IgD-negative memory B cell (primary cell): ENCODE measurements at regions not wholly inside any gene's neighbourhood (a gene's known extent, or its start where the extent isn't known, plus 50 kb on each side); places are given as distances from the start of the nearest gene placed in this dataset.
A peak's percentile ranks its signal among the peaks of the same experiment; 100 is the strongest.
"Not testable (repeated sequence)": the region's sequence is repeated elsewhere in the genome, so short reads cannot be mapped to it uniquely, and the experiment has no call there.

Experiments
- H3K27ac Mint-ChIP-seq, 3 donors: one replicate each; pipeline ENCODE4 v1.8.0; 2020 to 2022; ENCODE audit warnings: mild to moderate bottlenecking in 3 of 3, mixed read lengths in 3 of 3, moderate library complexity in 1 of 3
- H3K27me3 Mint-ChIP-seq: one replicate; pipeline ENCODE4 v1.8.0; 2021; ENCODE audit warnings: mixed read lengths
- H3K36me3 Mint-ChIP-seq: one replicate; pipeline ENCODE4 v1.8.0; 2020; ENCODE audit warnings: mild to moderate bottlenecking, mixed read lengths
- H3K4me1 Mint-ChIP-seq, 3 donors: one replicate each; pipeline ENCODE4 v1.8.0; 2020 to 2022; ENCODE audit warnings: mixed read lengths in 3 of 3, mild to moderate bottlenecking in 1 of 3
- H3K4me3 Mint-ChIP-seq, 4 donors: one replicate each; pipeline ENCODE4 v1.8.0; 2020 to 2022; ENCODE audit warnings: mild to moderate bottlenecking in 4 of 4, mixed read lengths in 4 of 4, moderate library complexity in 3 of 4
- H3K9me3 Mint-ChIP-seq, 3 donors: one replicate each; pipeline ENCODE4 v1.8.0; 2020 to 2021; ENCODE audit warnings: mixed read lengths in 3 of 3, mild to moderate bottlenecking in 1 of 3

DNA sequence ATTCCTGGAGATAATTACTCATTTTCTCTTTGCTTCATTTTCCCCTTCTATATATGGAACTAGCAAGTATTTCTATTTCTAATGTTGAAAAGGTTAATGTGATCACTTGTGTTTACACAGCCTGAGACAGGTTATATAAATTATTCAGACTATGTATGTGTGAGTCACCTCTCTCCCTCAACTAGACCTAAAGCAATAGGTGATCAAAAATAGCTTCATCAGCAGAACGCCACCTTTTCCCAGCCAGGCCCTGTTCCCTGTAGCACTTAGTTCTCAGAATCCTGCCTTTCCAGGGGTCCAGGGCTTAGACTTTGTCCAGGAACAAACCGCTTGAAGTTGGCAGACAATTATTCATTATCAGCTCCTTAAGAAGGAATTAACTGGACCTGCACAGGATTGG, 125.3 kb upstream of the EXOC2 start:
- H3K4me3 Mint-ChIP-seq: no peak overlapping the region
- H3K4me1 Mint-ChIP-seq: peaks cover 8 to 24% (median 9%) of the 10 kb centered on the region in 3 donors
- H3K27ac Mint-ChIP-seq: no peak overlapping the region
- peaks cover 0 to 2% (median 0%) of the 10 kb centered on the region in 3 donors for H3K9me3 Mint-ChIP-seq
- no peaks in the 10 kb centered on the region for H3K36me3 Mint-ChIP-seq
- peaks cover 17% of the 10 kb centered on the region for H3K27me3 Mint-ChIP-seq

DNA sequence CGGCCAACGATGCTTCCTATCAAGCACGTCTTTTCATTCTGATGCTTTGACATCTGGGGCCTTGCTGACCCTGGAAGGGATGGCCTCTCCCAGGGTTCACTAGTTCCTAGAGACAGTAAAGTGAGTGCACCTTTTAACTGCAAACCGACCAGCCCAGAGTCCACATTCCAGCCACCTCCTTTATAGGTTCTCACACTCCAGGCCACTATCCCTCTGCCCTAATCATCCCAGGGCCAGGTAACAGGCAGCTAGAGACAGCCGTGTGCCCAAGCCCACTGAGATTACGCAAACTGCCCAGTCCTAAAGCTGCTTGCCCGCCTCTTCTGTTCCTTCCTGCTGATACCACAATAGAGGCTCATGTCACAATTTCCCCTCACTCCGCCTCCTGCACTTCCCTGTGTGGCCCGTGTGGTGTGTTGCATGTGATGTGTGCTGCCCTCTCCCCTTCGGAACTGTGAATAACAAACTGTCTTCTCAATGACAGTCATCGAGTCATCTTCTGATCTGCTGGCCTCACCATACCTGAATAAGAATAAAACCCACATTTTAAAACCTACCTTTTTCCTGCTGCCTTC, 123.7 kb upstream of the EXOC2 start:
- Mint-ChIP-seq H3K4me3 (peak overlapping the region in 1 of 4 donors; percentile 50), H3K27me3 (peaks cover 11% of the 10 kb centered on the region), H3K36me3 (no peaks in the 10 kb centered on the region), H3K9me3 (no peaks in the 10 kb centered on the region), H3K27ac (no peak overlapping the region), H3K4me1 (peaks cover 8 to 25% (median 9%) of the 10 kb centered on the region in 3 donors)

DNA sequence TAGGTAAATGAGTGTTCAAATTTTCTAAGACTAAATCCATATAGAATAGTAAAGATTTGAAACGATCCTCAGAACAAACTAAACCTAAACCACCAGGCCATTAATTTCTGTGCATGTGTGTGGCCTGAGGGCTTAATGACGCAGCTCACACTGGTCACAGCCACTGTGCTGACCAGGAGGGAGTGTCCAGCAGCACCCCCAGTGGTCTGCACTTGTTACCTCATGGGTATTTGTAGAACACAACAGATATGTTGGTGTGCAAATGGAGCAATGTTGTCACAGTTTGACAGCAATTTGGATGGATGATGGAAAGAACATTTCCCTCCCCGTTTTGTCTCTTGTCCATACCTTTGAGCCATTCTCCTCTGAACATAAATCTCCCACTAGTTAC, 122.4 kb upstream of the EXOC2 start:
- H3K9me3 Mint-ChIP-seq: no peaks in the 10 kb centered on the region
- H3K27ac Mint-ChIP-seq: no peak overlapping the region
- peaks cover 8 to 25% (median 9%) of the 10 kb centered on the region in 3 donors for H3K4me1 Mint-ChIP-seq
- H3K36me3 Mint-ChIP-seq: no peaks in the 10 kb centered on the region
- H3K4me3 Mint-ChIP-seq: peak overlapping the region in 1 of 4 donors; percentile 30
- peaks cover 9% of the 10 kb centered on the region for H3K27me3 Mint-ChIP-seq

DNA sequence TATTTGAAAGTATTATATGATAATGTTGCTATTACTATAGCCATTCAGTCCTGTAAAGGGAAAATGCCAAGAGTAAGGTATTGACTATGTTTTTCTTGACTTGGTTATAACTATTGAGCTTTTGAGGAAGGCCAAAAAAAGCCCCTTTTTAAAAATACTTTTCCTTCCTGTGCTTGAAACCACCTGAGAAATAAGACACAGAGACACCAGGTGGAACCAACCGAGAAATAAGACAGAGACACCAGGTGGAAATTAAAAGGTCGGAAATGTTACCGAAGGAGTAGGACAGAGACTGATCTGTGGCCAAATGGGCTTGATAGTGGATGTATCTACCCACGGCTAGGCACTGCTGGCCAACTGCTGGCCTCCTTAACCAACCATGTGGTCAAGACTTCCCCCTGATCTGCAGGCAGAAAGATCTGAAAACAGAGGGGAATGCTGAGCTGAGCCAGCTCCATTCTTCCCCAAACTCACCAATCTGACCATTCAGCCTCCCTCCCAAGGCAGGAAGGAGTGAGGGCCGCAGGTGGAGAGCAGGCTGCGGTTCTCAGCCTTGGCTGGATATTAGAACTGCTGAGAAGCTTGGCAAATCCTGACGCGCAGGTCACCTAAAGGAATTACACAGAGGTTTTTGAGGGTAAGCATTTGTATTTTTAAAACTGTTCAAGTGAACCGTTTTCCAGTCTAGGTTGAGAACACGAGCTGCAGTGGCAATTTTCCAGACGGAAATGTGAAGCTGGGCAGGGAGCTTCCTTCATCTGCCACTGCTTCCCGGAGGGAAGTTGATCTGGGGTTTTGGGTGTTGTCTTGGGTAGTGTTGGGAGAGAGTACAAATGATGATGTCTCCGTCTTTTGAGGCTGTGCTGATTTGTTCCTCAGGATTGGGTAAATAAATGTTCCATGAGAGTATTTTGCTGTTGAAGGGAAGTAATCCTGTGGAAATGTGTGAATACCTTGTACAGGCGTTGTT, 121.7 kb upstream of the EXOC2 start:
- Mint-ChIP-seq H3K4me1 (peaks cover 8 to 25% (median 9%) of the 10 kb centered on the region in 3 donors), H3K9me3 (no peaks in the 10 kb centered on the region), H3K27me3 (peaks cover 9% of the 10 kb centered on the region), H3K36me3 (no peaks in the 10 kb centered on the region), H3K4me3 (peak overlapping the region in 3 of 4 donors; percentile 39 to 71 (median 54)), H3K27ac (peak overlapping the region in 2 of 3 donors; percentile 49 to 63)

DNA sequence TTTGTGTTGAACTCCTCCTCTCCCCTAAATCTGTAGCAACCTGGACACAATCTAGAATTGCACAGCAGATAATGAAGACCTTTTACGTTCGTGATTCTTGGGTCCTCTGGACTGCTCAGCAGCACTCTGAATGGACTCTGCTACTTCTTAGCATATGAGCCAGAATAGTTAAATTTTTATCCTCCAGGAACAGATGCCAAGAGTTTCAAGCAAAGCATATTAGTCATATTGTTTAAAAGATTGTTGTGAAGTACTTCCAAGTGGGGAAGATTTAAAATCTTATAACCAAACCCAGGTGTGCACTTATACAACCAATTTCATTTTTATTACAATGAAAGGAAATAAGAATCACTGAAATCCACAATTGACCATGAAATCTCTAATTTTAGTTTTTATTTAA, 118.9 kb upstream of the EXOC2 start:
- Mint-ChIP-seq H3K27me3 (no peaks in the 10 kb centered on the region), H3K27ac (no peak overlapping the region), H3K4me1 (peaks cover 8 to 25% (median 9%) of the 10 kb centered on the region in 3 donors), H3K9me3 (no peaks in the 10 kb centered on the region), H3K4me3 (no peak overlapping the region), H3K36me3 (no peaks in the 10 kb centered on the region)

DNA sequence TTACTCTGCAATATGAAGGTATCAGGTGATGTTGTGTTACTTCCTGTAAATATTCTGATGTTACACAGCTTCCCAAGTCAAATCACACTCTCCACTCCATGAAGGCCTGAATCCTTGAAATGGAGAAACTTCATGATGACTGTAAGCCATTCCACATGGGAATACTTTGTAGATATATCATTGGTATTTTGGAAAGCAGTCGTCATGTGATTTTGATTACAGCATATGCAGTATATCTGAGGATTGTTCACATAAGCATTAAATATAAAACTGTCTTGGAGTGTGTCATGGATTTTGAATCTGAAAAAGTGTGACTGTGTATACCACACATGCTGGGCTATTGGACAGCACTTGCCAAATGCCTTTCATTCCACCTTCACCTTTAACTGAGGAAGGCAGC, 118.3 kb upstream of the EXOC2 start:
- Mint-ChIP-seq H3K36me3 (no peaks in the 10 kb centered on the region), H3K4me3 (no peak overlapping the region), H3K4me1 (peaks cover 8 to 20% (median 9%) of the 10 kb centered on the region in 3 donors), H3K27me3 (no peaks in the 10 kb centered on the region), H3K9me3 (no peaks in the 10 kb centered on the region), H3K27ac (no peak overlapping the region)

DNA sequence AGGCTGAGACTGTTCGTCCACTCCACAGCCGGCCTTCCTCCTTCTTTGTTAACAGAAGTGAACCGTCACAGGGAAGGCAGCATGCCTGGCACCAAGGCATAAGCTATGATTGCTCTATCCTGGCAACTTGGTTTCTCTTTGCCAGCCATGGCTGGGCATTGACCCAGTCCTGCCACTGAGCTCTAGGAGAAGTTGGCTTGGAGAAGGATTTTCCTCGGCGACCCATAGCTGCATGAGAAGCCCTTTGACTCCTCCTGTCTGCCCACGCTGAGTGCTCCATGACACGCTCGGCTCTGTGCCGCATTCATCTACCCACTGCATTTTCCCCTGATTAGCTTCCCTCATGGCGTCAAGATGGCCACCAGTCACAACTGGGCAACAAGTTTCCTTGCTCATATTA, 111.8 kb upstream of the EXOC2 start:
- peaks cover 2% of the 10 kb centered on the region for H3K27me3 Mint-ChIP-seq
- no peaks in the 10 kb centered on the region for H3K36me3 Mint-ChIP-seq
- no peaks in the 10 kb centered on the region for H3K9me3 Mint-ChIP-seq
- H3K4me1 Mint-ChIP-seq: peaks cover 0 to 13% (median 0%) of the 10 kb centered on the region in 3 donors
- no peak overlapping the region for H3K4me3 Mint-ChIP-seq
- H3K27ac Mint-ChIP-seq: no peak overlapping the region

DNA sequence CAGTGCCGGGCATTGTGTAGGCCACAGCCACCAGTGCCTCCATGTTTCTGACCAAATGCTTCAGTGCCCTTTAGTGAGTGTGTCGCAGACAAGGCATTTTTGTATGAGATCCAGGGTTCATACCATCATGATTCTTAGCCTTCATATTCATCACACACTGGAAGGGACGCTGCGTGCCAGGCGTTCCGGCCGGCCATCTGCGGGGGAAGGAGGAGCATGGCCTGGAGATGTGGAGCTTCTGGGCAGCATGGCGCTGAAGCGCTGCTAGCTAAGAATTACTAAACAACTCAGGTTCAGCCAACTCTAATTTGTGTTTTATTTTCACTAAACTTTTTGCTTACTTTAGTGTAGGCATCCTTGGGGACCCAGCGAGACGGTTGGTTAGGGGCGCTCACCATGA, 111.4 kb upstream of the EXOC2 start:
- H3K4me3 Mint-ChIP-seq: no peak overlapping the region
- peaks cover 2% of the 10 kb centered on the region for H3K27me3 Mint-ChIP-seq
- H3K27ac Mint-ChIP-seq: no peak overlapping the region
- H3K36me3 Mint-ChIP-seq: no peaks in the 10 kb centered on the region
- H3K4me1 Mint-ChIP-seq: peaks cover 0 to 13% (median 0%) of the 10 kb centered on the region in 3 donors
- no peaks in the 10 kb centered on the region for H3K9me3 Mint-ChIP-seq

DNA sequence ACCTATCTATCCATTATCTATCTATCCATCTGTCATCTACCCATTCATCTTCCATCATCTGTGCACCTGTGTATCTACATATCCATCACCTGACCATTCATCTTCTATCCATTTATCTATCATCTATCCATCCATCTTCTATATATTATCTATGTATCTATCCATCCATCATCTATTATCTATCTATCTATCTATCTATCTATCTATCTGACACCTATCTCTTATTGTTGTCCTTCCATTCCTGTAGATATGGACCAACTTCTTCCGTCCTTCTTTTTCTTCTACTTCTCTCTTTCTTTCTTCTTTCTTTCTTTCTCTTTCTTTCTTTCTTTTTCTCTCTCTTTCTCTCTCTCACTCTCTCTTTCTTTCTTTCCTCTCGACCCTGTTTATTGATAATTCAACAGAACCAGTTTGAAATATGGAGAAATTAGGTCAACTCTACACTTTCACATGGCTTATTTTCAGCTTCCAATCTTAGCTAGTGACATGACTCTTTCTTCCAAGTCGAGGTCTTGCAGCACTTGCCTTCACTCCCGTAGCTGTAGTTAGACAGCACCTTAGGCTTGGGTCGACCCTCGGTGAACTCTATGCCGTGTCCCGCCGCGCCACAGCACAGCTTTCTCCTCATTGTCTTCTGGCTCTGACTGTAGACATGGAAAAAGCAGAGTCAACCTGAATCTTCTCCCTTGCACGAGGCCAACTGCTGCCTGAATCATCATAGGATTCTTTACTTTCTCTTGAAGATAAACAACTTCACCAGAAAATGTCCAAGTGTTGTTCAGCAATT, 110.4 kb upstream of the EXOC2 start:
- H3K4me1 Mint-ChIP-seq: peaks cover 0 to 13% (median 0%) of the 10 kb centered on the region in 3 donors
- H3K4me3 Mint-ChIP-seq: no peak overlapping the region
- H3K36me3 Mint-ChIP-seq: no peaks in the 10 kb centered on the region
- no peaks in the 10 kb centered on the region for H3K9me3 Mint-ChIP-seq
- no peak overlapping the region for H3K27ac Mint-ChIP-seq
- H3K27me3 Mint-ChIP-seq: peaks cover 2% of the 10 kb centered on the region

DNA sequence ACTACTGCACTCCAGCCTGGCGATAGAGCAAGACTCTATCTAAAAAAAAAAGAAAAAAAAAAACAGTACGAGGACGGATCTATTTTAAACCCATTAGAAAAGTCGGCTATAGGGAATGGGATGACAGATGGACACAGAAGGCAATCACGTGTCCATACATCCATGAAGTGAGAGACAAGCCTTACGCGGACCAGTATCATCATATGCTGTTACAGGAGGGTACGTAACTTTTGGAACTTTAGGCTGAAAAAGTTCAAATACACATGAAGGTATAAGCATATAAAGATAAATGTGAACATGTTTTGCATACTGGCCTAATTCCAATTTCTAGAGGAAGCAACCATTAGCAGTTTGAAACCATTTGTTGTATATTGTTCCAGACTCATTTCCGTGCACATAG, 109.8 kb upstream of the EXOC2 start:
- Mint-ChIP-seq H3K36me3 (no peaks in the 10 kb centered on the region), H3K4me1 (peaks cover 0 to 13% (median 0%) of the 10 kb centered on the region in 3 donors), H3K9me3 (no peaks in the 10 kb centered on the region), H3K27ac (no peak overlapping the region), H3K4me3 (no peak overlapping the region), H3K27me3 (peaks cover 3% of the 10 kb centered on the region)

DNA sequence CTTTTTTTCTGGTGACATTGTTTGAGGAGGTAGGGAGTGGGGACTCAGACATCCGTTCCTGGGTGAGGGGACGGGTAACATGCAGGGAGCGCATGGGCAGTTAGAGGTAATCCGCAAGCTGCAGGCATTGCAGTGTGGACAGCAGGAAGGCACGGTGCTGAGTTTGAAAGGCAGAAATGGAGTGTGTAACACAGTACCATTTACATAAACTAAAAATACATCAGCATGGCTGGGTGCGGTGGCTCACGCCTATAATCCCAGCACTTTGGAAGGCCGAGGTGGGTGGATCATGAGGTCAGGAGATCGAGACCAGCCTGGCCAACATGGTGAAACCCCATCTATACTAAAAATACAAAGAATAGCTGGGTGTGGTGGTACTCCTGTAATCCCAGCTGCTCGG, 109.3 kb upstream of the EXOC2 start:
- not testable (repeated sequence) for H3K27ac Mint-ChIP-seq, H3K9me3 Mint-ChIP-seq, H3K27me3 Mint-ChIP-seq, H3K36me3 Mint-ChIP-seq, H3K4me3 Mint-ChIP-seq
- peaks cover 0 to 14% (median 0%) of the 10 kb centered on the region in 3 donors for H3K4me1 Mint-ChIP-seq

DNA sequence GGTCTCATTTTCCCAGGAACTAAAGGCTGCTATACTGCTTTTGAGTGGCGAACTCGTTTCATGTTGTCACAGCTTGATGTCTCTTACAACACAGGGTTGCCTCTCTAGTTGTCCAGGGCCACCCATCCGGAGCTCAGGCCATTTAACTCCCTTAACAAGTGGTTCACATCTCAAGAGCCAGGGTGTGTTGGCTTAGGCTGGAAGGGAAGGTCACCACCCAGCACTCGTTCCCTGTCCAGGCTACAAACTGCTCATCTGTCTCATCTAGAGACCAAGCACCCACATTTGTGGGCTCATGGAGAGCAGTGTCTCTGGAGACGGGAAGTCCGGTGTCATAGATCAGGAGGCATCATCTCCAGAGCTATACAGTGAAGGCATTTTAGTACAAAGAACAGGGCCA, 106.8 kb upstream of the EXOC2 start:
- Mint-ChIP-seq H3K27ac (no peak overlapping the region), H3K9me3 (no peaks in the 10 kb centered on the region), H3K27me3 (peaks cover 9% of the 10 kb centered on the region), H3K4me1 (peaks cover 0 to 12% (median 0%) of the 10 kb centered on the region in 3 donors), H3K4me3 (no peak overlapping the region), H3K36me3 (no peaks in the 10 kb centered on the region)

DNA sequence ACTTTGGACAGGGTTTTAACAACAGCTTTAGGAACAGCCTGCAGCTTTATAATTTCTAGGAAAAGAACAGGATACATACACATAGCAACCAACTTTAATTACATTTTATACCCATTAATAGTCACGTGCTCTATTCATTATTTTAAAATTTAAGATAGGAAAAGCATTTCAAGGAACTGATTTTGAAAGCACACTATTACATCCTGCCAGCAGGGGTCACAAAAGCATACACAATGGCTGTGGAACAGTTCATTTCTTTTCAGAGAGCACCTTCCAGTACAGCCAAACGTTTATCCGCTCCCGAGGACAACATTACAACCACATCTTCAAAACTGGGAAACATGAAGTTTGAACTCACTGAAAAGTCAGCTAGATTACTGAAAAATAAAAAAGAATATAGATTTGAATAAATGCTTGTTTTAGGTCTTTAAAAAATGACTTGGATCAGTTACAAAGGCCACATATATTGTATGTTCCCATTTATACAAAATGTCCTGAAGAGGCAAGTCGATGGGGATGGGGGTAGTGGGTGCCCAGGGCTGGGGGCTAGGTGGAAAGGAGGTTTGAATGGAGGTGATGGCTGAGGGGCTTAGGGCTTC, 104.6 kb upstream of the EXOC2 start:
- H3K36me3 Mint-ChIP-seq: no peaks in the 10 kb centered on the region
- peaks cover 0 to 5% (median 0%) of the 10 kb centered on the region in 3 donors for H3K4me1 Mint-ChIP-seq
- peaks cover 15% of the 10 kb centered on the region for H3K27me3 Mint-ChIP-seq
- no peaks in the 10 kb centered on the region for H3K9me3 Mint-ChIP-seq
- no peak overlapping the region for H3K4me3 Mint-ChIP-seq
- H3K27ac Mint-ChIP-seq: no peak overlapping the region

DNA sequence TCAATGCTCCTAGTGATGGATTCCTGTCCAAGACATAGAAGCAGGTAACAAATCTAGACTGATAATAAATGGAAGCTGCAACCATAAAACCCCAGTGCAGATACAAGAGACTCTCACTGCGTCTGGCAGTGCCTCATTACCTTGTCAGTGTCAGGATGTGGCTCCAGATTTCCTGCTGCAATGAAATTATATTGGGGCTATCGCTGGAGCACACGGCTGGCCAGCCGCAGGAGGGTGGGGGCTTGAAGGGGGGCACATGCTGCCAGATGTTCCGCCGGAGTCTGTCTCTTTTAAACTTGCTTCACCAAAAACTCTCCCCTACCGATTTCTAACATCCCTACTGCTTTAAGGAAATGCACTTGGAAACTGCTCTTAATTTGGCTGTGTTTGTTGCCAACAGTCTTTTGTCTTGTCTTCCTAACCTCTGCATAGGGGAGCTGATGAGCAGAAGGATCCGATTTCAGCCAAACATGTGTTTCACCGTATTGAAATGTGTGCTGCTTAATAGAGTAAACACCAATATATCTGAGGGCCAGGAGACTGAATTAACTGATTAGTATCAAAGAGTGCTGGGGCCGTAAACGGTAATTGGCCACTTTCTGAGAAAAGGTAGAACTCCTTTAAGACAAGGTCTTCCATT, 102.2 kb upstream of the EXOC2 start:
- Mint-ChIP-seq H3K27me3 (peaks cover 30% of the 10 kb centered on the region), H3K27ac (no peak overlapping the region), H3K4me3 (no peak overlapping the region), H3K36me3 (no peaks in the 10 kb centered on the region), H3K4me1 (peaks cover 0 to 1% (median 0%) of the 10 kb centered on the region in 3 donors), H3K9me3 (peaks cover 0 to 4% (median 3%) of the 10 kb centered on the region in 3 donors)
